ENCODE measurements at regions not wholly inside any gene's neighbourhood (a gene's known extent, or its start where the extent isn't known, plus 50 kb on each side); places are given as distances from the start of the nearest gene placed in this dataset.

- no peak overlapping the region for H3K9ac ChIP-seq (ENCODE audit: low read length)
- H2AK5ac ChIP-seq (ENCODE audit: low read length), result no peak overlapping the region
Measured at GRCh38 chr20:59481477-59482018, 122.8 kb upstream of the PHACTR3 start.

GRCh38 chr20:59482351-59483187 lies 121.8 kb upstream of the PHACTR3 start:
- no peaks in the 10 kb centered on the region for H3K79me1 ChIP-seq (ENCODE audit: low read length)
- no peak overlapping the region for H2AK5ac ChIP-seq (ENCODE audit: low read length)
- H4K5ac ChIP-seq (ENCODE audit: low read length), result no peak overlapping the region
- no peak overlapping the region for H4K8ac ChIP-seq (ENCODE audit: low read depth, low read length)
- H3K9ac ChIP-seq (ENCODE audit: low read length), result no peak overlapping the region
- H3K4me1 ChIP-seq (ENCODE audit: control insufficient read depth, low read depth, low read length), result no peaks in the 10 kb centered on the region
- H2BK5ac ChIP-seq (ENCODE audit: low read length), result no peak overlapping the region
- H3K4ac ChIP-seq (ENCODE audit: low read depth, low read length), result no peak overlapping the region
- no peak for DNase-seq
- no peak overlapping the region for H3K4me2 ChIP-seq (ENCODE audit: low read length)
- no peak overlapping the region for H2BK120ac ChIP-seq (ENCODE audit: low read depth, low read length)
- WGBS (ENCODE audit: extremely low coverage, insufficient coverage, low lambda C conversion rate), result no CpG with 5 or more reads among the region's 17 CpGs
- H3K27ac ChIP-seq (ENCODE audit: low read depth, low read length), result no peak overlapping the region
- H2BK15ac ChIP-seq (replicated peaks; ENCODE audit: low read depth), result no peak overlapping the region
- H3K27me3 ChIP-seq (ENCODE audit: insufficient read depth, low read length, poor library complexity), result no peaks in the 10 kb centered on the region
- no peak overlapping the region for H3K18ac ChIP-seq (ENCODE audit: low read length)
- H3K56ac ChIP-seq (ENCODE audit: low read length), result no peak overlapping the region
- no peak overlapping the region for H3K4me3 ChIP-seq (ENCODE audit: low read length)
- H3K79me2 ChIP-seq (ENCODE audit: control insufficient read depth, insufficient read depth, low read length), result no peaks in the 10 kb centered on the region
- no peaks in the 10 kb centered on the region for H3K36me3 ChIP-seq (ENCODE audit: control insufficient read depth, insufficient read depth, low read length)
- H3K23ac ChIP-seq (ENCODE audit: low read length), result no peak overlapping the region

More at GRCh38 chr20:59481477-59482018, 122.8 kb upstream of the PHACTR3 start:
- H3K23ac ChIP-seq (ENCODE audit: low read length), result no peak overlapping the region
- H2BK15ac ChIP-seq (replicated peaks; ENCODE audit: low read depth), result no peak overlapping the region
- H3K4me1 ChIP-seq (ENCODE audit: control insufficient read depth, low read depth, low read length), result no peaks in the 10 kb centered on the region
- H4K8ac ChIP-seq (ENCODE audit: low read depth, low read length), result no peak overlapping the region
- no peak overlapping the region for H4K5ac ChIP-seq (ENCODE audit: low read length)
- no peak overlapping the region for H3K18ac ChIP-seq (ENCODE audit: low read length)
- H3K27me3 ChIP-seq (ENCODE audit: insufficient read depth, low read length, poor library complexity), result no peaks in the 10 kb centered on the region
- no peak overlapping the region for H3K4me2 ChIP-seq (ENCODE audit: low read length)
- no peak overlapping the region for H3K4me3 ChIP-seq (ENCODE audit: low read length)
- no peaks in the 10 kb centered on the region for H3K36me3 ChIP-seq (ENCODE audit: control insufficient read depth, insufficient read depth, low read length)
- no peak overlapping the region for H3K56ac ChIP-seq (ENCODE audit: low read length)
- H3K27ac ChIP-seq (ENCODE audit: low read depth, low read length), result no peak overlapping the region
- WGBS (ENCODE audit: extremely low coverage, insufficient coverage, low lambda C conversion rate), result no CpG with 5 or more reads among the region's 10 CpGs
- no peaks in the 10 kb centered on the region for H3K79me1 ChIP-seq (ENCODE audit: low read length)
- H3K4ac ChIP-seq (ENCODE audit: low read depth, low read length), result no peak overlapping the region
- no peaks in the 10 kb centered on the region for H3K79me2 ChIP-seq (ENCODE audit: control insufficient read depth, insufficient read depth, low read length)
- no peak for DNase-seq
- H2BK120ac ChIP-seq (ENCODE audit: low read depth, low read length), result no peak overlapping the region
- no peak overlapping the region for H2BK5ac ChIP-seq (ENCODE audit: low read length)

- Histone ChIP-seq H2BK5ac (ENCODE audit: low read length) (no peak overlapping the region), H2BK15ac (replicated peaks; ENCODE audit: low read depth) (no peak overlapping the region), H3K79me1 (ENCODE audit: low read length) (no peaks in the 10 kb centered on the region), H3K56ac (ENCODE audit: low read length) (no peak overlapping the region), H3K27ac (ENCODE audit: low read depth, low read length) (no peak overlapping the region), H3K18ac (ENCODE audit: low read length) (no peak overlapping the region), H3K9ac (ENCODE audit: low read length) (no peak overlapping the region), H3K4me2 (ENCODE audit: low read length) (no peak overlapping the region), H3K4me3 (ENCODE audit: low read length) (no peak overlapping the region), H2AK5ac (ENCODE audit: low read length) (no peak overlapping the region), H3K36me3 (ENCODE audit: control insufficient read depth, insufficient read depth, low read length) (no peaks in the 10 kb centered on the region), H2BK120ac (ENCODE audit: low read depth, low read length) (no peak overlapping the region), H4K8ac (ENCODE audit: low read depth, low read length) (no peak overlapping the region), H3K4me1 (ENCODE audit: control insufficient read depth, low read depth, low read length) (no peaks in the 10 kb centered on the region), H4K5ac (ENCODE audit: low read length) (no peak overlapping the region), H3K79me2 (ENCODE audit: control insufficient read depth, insufficient read depth, low read length) (no peaks in the 10 kb centered on the region), H3K4ac (ENCODE audit: low read depth, low read length) (no peak overlapping the region), H3K23ac (ENCODE audit: low read length) (no peak overlapping the region), H3K27me3 (ENCODE audit: insufficient read depth, low read length, poor library complexity) (no peaks in the 10 kb centered on the region)
- DNase-seq, result no peak
- no CpG with 5 or more reads among the region's 5 CpGs for WGBS (ENCODE audit: extremely low coverage, insufficient coverage, low lambda C conversion rate)
Measured at GRCh38 chr20:59483481-59483880, 120.9 kb upstream of the PHACTR3 start.

GRCh38 chr20:59484228-59484627 lies 120.1 kb upstream of the PHACTR3 start:
- Histone ChIP-seq H3K4me2 (ENCODE audit: low read length) (no peak overlapping the region), H3K4me1 (ENCODE audit: control insufficient read depth, low read depth, low read length) (no peaks in the 10 kb centered on the region), H3K9ac (ENCODE audit: low read length) (no peak overlapping the region), H2BK5ac (ENCODE audit: low read length) (no peak overlapping the region), H3K79me1 (ENCODE audit: low read length) (no peaks in the 10 kb centered on the region), H2BK15ac (replicated peaks; ENCODE audit: low read depth) (no peak overlapping the region), H3K27me3 (ENCODE audit: insufficient read depth, low read length, poor library complexity) (no peaks in the 10 kb centered on the region), H4K5ac (ENCODE audit: low read length) (no peak overlapping the region), H3K18ac (ENCODE audit: low read length) (no peak overlapping the region), H3K4me3 (ENCODE audit: low read length) (no peak overlapping the region), H3K36me3 (ENCODE audit: control insufficient read depth, insufficient read depth, low read length) (no peaks in the 10 kb centered on the region), H3K4ac (ENCODE audit: low read depth, low read length) (no peak overlapping the region), H4K8ac (ENCODE audit: low read depth, low read length) (no peak overlapping the region), H3K23ac (ENCODE audit: low read length) (no peak overlapping the region), H2AK5ac (ENCODE audit: low read length) (no peak overlapping the region), H2BK120ac (ENCODE audit: low read depth, low read length) (no peak overlapping the region), H3K56ac (ENCODE audit: low read length) (no peak overlapping the region), H3K79me2 (ENCODE audit: control insufficient read depth, insufficient read depth, low read length) (no peaks in the 10 kb centered on the region), H3K27ac (ENCODE audit: low read depth, low read length) (no peak overlapping the region)
- WGBS (ENCODE audit: extremely low coverage, insufficient coverage, low lambda C conversion rate), result no CpG with 5 or more reads among the region's 6 CpGs
- DNase-seq, result no peak

- no peak overlapping the region for H3K23ac ChIP-seq (ENCODE audit: low read length)
- no peak overlapping the region for H3K4me3 ChIP-seq (ENCODE audit: low read length)
- no peak overlapping the region for H2BK5ac ChIP-seq (ENCODE audit: low read length)
- H3K27ac ChIP-seq (ENCODE audit: low read depth, low read length), result no peak overlapping the region
- H3K36me3 ChIP-seq (ENCODE audit: control insufficient read depth, insufficient read depth, low read length), result no peaks in the 10 kb centered on the region
- H2BK15ac ChIP-seq (replicated peaks; ENCODE audit: low read depth), result no peak overlapping the region
- H3K4me1 ChIP-seq (ENCODE audit: control insufficient read depth, low read depth, low read length), result no peaks in the 10 kb centered on the region
- H3K79me1 ChIP-seq (ENCODE audit: low read length), result no peaks in the 10 kb centered on the region
- no peak overlapping the region for H3K18ac ChIP-seq (ENCODE audit: low read length)
- H3K4ac ChIP-seq (ENCODE audit: low read depth, low read length), result no peak overlapping the region
- H3K56ac ChIP-seq (ENCODE audit: low read length), result no peak overlapping the region
- no peak overlapping the region for H4K8ac ChIP-seq (ENCODE audit: low read depth, low read length)
- WGBS (ENCODE audit: extremely low coverage, insufficient coverage, low lambda C conversion rate), result no CpG with 5 or more reads among the region's 8 CpGs
- H4K5ac ChIP-seq (ENCODE audit: low read length), result no peak overlapping the region
- H3K79me2 ChIP-seq (ENCODE audit: control insufficient read depth, insufficient read depth, low read length), result no peaks in the 10 kb centered on the region
- H3K9ac ChIP-seq (ENCODE audit: low read length), result no peak overlapping the region
- DNase-seq, result no peak
- no peak overlapping the region for H3K4me2 ChIP-seq (ENCODE audit: low read length)
- no peaks in the 10 kb centered on the region for H3K27me3 ChIP-seq (ENCODE audit: insufficient read depth, low read length, poor library complexity)
- H2BK120ac ChIP-seq (ENCODE audit: low read depth, low read length), result no peak overlapping the region
- no peak overlapping the region for H2AK5ac ChIP-seq (ENCODE audit: low read length)
Measured at GRCh38 chr20:59485576-59486454, 118.5 kb upstream of the PHACTR3 start.

Measured in mesendoderm (in vitro differentiated cells).